GM12864 (cell line): ENCODE measurements at regions not wholly inside any gene's neighbourhood (a gene's known extent, or its start where the extent isn't known, plus 50 kb on each side); places are given as distances from the start of the nearest gene placed in this dataset.

Source experiments
- DNase-seq: peaks from one replicate; pipeline ENCODE4 v3.0.0-alpha.2; 2011; ENCODE audit warnings: low read depth
- H3K4me3 ChIP-seq: 2 replicates; pipeline ENCODE4 v1.5.1; 2011; ENCODE audit warnings: mild to moderate bottlenecking, low read depth, low read length, control low read depth
- TF ChIP-seq, protein P1 (sequence below): IDR thresholded peaks from 2 replicates; pipeline ENCODE4 v1.5.1; 2011; ENCODE audit warnings: low read depth, mild to moderate bottlenecking, moderate library complexity, low read length, control low read depth, inconsistent platforms; ENCODE audit errors: missing control alignments

DNA sequence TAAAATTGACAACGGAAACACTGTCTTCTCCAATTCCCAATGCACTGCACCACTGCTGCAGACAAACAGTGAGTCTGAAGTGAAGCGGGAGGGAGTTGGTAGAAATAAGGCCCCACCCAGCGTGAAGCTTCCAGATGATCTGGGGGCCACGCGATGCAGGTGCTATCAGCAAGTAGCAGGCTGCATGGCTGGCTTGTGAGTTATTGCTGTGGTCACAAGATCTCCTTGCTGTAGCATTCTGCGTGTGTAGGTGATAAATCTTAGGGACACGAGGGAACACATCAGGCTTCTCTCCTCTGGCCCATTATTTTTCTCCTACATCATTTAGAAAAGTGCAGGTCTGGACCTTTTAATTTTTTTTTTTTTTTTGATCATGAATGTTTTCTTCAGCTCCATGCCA, 407.6 kb downstream of the TMEM114 start:
- H3K4me3 ChIP-seq: no peak overlapping the region
- DNase-seq: no peak

DNA sequence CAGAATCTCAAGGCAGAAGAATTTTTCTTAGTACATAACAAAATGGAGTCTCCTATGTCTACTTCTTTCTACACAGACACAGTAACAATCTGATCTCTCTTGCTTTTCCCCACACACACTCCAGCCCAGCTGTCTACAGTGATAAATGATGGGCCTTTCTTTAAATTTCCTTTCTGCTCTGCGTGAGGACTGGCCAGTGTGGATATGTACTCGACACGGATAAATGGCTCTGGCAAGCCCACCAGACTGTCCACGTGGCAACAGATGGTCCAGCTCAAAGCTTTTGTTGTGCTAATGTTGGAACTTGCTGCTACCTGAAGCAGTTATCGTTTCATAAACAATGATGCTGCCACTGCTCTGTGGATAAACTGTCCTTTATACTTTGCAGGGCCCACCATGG, 410.7 kb downstream of the TMEM114 start:
- no peak for DNase-seq
- TF ChIP-seq, protein P1, sequence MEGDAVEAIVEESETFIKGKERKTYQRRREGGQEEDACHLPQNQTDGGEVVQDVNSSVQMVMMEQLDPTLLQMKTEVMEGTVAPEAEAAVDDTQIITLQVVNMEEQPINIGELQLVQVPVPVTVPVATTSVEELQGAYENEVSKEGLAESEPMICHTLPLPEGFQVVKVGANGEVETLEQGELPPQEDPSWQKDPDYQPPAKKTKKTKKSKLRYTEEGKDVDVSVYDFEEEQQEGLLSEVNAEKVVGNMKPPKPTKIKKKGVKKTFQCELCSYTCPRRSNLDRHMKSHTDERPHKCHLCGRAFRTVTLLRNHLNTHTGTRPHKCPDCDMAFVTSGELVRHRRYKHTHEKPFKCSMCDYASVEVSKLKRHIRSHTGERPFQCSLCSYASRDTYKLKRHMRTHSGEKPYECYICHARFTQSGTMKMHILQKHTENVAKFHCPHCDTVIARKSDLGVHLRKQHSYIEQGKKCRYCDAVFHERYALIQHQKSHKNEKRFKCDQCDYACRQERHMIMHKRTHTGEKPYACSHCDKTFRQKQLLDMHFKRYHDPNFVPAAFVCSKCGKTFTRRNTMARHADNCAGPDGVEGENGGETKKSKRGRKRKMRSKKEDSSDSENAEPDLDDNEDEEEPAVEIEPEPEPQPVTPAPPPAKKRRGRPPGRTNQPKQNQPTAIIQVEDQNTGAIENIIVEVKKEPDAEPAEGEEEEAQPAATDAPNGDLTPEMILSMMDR: no peak
- no peak overlapping the region for H3K4me3 ChIP-seq

More for the DNA sequence above, 407.6 kb downstream of the TMEM114 start:
- TF ChIP-seq, protein P1: no peak

DNA sequence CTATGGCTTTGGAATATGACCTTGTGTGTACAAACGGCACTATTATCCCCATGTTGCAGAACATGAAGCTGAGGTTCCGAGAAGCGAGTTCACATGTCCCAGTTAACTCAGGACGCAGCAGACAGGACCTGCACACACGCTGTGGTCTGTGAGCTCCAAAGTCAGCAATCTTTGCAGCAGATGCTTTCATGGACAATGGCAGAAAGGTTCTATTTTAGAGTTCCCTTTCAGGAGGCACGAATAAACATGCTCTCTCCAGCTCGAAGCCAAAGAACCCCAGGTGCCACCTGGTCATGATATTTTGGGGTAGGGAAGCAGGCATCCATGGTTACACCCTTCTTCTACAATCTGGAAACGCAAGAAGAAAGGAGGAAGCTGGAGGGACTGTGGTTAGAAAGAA, 412.0 kb downstream of the TMEM114 start:
- no peak for DNase-seq
- TF ChIP-seq, protein P1: no peak
- H3K4me3 ChIP-seq: no peak overlapping the region

DNA sequence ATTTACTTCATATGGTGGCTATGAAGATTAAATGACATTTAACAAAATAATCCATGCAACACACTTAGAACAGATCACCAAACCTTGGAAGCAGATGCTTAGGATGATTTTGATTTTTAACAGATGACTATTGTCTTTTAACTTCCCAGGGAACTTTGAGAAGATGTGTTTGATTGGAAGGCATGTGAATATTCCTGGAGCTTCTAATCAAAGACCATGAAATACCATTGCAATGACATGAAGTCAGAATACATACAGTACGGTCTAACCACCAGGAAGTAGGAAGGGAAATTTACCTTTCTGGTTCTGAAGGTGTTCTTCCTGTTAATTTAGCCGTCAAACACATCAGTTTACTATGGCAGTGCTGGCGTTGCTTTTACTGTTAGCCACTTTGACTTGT, 414.9 kb downstream of the TMEM114 start:
- TF ChIP-seq, protein P1: no peak
- no peak overlapping the region for H3K4me3 ChIP-seq
- DNase-seq: no peak

DNA sequence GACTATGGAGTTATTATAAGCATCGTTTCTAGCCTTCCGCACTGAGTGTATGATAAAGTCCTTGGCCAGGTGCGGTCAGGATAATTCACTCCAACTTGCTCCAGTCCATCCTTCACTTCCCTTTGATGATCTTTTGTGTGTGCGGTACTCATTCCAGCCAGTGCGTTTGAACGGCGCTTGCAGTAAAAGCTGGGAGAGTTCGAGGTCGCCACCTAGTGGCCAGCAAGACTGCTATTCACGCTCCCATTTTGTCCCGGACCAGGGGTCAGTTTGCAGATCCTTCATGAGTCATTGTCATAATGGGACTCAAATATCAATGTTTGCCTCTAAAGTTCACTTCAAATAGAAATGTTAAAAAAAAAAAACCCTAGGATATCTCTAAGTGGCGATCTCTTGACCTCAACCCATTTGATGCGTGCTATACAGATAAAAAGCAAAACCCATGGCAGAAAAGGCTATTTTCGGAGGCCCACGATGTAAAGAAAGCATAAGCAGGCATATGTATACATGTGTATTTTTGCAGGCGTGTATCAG, 417.1 kb downstream of the TMEM114 start:
- no peak overlapping the region for H3K4me3 ChIP-seq
- DNase-seq: no peak
- TF ChIP-seq, protein P1: peak; percentile 79

DNA sequence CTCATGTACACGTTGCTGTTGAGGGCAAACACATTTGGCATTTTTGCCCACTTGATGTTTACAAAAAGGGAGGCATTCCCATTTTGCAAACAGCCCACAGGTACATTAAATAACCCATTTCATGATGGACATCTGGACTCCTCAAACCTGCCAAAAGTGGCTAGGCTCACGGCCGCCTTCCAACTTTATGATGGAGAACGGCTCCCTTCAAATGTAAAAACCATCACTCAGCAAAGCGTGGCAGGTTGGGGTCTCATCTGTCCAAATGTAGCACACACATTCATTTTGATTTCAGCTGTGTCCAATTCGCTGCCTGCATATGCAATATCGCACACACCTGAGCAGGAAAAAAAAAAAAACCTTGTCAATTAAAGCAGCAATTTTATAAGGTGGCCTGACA, 417.8 kb downstream of the TMEM114 start:
- H3K4me3 ChIP-seq: no peak overlapping the region
- no peak for DNase-seq
- TF ChIP-seq, protein P1: no peak

DNA sequence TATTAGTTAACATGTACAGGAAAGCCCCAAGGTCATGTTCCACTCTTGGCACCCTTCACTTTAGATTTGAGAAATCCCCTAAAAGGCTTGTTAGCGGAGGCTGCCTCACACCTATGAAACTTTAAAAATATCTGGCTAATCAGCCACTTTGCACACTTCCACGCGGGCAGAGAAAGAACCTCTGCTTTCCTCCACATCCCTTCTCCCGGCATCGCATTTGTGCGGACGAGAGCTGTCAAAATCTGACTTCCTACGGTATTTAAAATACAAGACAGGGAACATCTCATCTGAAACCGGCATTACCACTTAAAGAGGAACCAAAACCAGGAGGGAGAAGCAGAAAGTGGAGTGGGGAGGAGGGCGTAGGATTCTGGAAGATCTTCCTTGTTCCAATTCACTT, 422.3 kb downstream of the TMEM114 start:
- H3K4me3 ChIP-seq: no peak overlapping the region
- TF ChIP-seq, protein P1: no peak
- DNase-seq: no peak
